GM12873 (cell line): ENCODE measurements at regions not wholly inside any gene's neighbourhood (a gene's known extent, or its start where the extent isn't known, plus 50 kb on each side); places are given as distances from the start of the nearest gene placed in this dataset.

ENCODE experiments used
- CTCF ChIP-seq: IDR thresholded peaks from 2 replicates; pipeline ENCODE4 v1.5.1; 2012; ENCODE audit warnings: low read depth, mild to moderate bottlenecking, moderate library complexity, low read length, control low read depth; ENCODE audit not compliant: insufficient read depth; ENCODE audit errors: missing control alignments

GRCh38 chr18:2394684-2395083 is 176.6 kb downstream of the METTL4 start:
- no peak for TF ChIP-seq CTCF

- TF ChIP-seq CTCF = no peak
These were observed 175.7 kb downstream of the METTL4 start for GRCh38 chr18:2395427-2396161.

- no peak for TF ChIP-seq CTCF
These were observed 175.2 kb downstream of the METTL4 start for GRCh38 chr18:2396162-2396505.

- no peak for TF ChIP-seq CTCF
These were observed 170.6 kb downstream of the METTL4 start for GRCh38 chr18:2400701-2401196.

GRCh38 chr18:2402084-2402483 is 169.2 kb downstream of the METTL4 start:
- TF ChIP-seq CTCF = no peak

- TF ChIP-seq CTCF = no peak
These were observed 164.8 kb downstream of the METTL4 start for GRCh38 chr18:2406544-2406943.

GRCh38 chr18:2407961-2408360 is 163.3 kb downstream of the METTL4 start:
- TF ChIP-seq CTCF = no peak
